UCSD-AML1 (cell line): ENCODE measurements at regions not wholly inside any gene's neighbourhood (a gene's known extent, or its start where the extent isn't known, plus 50 kb on each side); places are given as distances from the start of the nearest gene placed in this dataset.

Source experiments
- DNase-seq: peaks from one replicate; lab custom pipeline; 2025; ENCODE audit not compliant: unreplicated experiment; lab: John Stamatoyannopoulos, UW

DNA sequence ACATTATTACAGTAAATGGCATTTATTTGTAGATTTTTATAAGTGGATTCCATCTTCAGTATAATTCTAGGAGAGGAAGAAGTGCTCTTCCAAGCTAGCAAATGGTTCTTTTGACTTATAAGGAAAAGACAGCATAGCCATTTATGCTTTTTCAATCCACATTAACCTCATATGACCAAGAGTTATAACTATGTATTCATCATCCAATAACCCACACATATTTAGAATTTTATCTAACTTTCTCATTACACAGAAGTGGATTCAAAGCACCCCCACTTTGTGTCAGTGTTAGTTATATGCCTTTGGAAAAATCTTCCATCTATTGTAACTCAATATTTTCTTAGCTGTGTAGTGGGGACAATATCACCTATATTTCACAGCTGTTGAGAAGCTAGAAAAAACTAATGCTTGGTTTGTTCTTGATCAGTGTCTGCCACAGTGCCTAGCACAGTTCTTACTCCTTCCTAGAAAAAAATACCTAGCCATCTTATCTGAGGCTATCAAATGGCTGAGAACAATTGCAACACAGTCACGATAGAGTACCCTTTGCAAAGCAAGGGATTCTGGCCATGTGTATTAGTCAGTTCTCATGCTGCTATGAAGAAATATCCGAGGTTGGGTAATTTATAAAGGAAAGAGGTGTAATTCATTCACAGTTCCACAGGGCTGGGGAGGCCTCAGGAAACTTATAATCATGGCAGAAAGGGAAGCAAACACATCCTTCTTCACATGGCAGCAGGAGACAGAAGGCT is 986.3 kb downstream of the TFAP2A start:
- no peak for DNase-seq

DNA sequence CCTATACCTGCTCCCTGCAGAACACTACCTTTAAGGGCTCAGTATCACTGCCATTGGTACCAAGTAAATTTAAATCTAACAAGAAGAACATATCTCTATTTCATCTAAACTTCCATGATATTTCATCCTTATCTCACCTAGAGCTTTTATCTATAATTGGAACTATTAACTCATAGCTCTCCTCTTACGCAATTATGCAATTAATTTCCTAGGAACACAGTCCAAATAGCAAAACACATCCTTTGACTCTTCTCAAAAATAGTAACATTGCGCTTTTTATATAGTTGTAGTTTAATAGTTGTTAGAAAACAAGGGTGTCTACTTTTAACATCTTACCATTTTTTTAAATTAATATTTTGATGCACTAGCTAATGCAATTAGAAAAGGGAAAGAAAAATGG is 986.8 kb upstream of the SLC35B3 start:
- DNase-seq, result no peak

DNA sequence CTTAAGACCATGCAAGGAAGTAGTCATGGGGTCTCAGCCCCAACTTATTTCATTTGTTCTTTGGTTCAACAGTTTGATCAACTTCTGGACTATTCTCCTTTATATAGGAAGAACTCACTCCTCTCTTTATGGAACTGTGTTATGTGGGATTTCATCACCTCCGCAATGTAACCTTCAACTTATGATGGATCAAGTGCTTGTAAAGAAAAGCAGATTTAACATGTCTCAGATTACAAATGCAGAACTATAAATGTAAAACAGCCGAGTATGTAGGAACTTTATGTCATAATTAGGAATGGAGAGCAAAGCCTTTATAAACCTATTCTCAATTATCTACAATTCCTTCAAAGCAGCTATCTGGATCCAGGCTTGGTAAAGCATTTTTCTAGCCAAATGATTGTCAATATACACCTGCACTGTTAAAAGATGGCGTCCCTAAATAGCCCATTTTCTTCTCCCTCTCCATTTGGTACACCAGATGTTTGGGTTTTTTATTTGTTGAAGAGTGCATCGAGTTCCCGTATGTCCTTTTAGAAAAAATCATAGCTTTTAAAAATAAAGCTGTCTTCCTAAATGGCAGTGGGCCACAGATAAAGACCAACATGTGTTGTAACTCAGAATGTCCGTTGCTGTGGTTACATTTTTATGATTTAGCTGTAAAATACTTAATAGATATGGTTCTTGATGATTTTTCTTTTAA is 985.1 kb upstream of the SLC35B3 start:
- no peak for DNase-seq

DNA sequence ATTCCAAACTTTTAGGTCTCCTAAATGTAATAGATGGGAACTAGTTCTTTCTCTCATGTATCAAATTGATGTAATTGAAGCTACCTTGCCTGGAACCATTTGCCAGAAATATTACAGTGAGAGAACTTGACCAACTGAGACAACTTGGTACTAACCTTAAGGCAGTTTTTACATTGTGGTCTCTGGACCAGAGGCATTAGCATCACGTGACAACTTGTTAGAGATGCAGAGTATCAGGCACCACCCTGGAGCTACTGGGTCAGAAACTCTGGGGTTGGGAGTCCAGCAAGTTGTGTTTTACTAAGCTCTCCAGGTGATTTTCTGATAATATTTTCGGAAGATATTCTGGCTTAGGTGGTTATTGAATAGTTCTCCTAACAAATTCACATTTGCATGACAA is 982.1 kb upstream of the SLC35B3 start:
- no peak for DNase-seq

DNA sequence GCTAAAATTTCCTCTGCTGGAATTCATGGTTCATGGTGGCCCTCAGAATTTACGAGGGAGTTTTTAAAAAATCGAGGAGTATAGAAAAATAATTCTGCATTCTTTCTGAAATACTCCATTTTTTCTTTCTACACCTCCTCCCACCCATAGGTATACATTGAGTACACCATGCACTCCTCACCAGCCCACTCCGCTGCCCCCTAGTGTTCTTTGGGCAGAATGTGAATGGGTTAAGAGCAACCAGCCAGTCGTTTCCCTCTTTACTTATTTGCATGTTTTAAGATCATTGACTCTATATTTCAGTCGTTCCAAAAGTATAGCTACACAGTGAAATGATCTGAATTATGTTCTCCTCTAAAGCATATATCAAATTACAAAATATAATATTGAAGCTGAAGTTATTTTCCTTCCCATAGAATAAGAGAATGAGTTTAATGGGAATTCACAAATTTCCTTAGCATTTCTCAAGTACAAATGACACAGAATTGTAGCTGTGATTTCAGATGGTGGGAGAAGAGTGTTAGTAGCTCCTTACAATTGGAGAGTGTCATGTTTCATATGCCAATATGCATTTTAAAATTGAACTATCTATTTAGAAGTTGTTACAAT is 977.7 kb upstream of the SLC35B3 start:
- DNase-seq, result peak; percentile 13

DNA sequence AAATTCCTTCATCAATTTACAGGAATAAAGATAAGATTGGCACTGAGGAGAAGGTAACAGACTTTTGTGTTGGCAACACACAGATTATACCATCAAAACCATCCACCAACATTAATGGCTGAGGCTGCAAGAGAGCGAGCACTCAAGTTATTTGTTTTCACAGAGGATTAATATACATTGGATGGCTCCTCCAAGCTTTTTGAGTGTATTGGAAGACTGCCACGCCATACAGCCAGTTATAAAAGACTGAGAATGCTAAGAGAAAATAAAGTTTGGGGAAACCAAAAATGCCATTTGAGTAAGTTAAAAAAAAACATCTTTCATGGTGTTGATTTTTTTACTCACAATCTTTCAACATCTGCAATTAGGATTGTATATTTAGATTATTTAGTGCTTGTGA is 973.8 kb upstream of the SLC35B3 start:
- no peak for DNase-seq

DNA sequence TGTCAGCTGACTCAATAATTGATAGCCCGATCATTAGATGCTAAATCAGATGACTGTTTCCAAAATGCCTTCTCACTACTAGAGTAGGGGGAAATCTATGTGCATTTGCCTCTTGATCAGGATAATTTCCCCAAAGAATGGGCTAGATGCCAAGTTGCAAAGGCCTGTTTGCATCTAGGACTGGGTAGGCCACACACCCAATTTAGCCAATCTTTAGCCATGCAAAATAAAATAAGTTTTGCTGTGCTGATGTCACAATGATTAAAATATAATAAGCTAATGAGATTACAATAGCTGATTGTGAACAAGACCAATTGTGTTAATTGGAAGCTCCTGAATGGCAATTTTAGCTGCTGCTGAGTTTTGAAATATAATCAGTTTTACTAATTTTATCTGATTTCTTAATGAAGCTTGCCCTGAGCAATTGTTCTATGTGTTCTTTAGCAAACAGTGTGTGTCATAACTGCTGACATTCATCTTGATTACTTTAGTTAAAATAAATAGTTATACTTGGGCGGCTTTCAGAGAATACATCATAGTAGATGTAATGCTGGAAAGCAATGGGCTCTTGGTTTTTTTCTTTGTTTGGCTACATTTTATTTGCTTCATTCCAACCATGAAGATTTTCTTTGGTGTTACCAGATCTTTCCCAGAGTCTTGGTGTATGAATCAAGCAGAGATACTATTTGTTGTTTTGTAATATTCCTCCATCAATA is 973.2 kb upstream of the SLC35B3 start:
- no peak for DNase-seq

DNA sequence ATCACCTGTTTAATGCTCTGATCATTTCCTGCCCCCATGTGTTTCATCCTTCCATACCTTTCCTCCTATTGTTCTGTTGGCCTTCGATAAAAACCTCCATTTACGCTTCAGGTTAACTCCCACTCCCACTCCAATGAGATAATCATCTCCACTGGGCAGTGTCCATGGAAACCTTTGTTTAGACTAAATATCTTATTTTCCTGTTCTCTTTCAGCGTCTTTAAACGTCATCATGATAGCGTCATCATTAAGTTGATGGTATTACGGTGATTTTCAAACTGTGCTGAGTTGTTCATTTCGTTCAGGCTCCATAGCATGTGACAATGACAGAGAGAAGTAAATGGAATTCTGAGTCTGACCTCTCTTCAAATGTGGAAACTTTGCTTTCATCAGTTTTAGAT is 970.5 kb upstream of the SLC35B3 start:
- DNase-seq, result no peak

DNA sequence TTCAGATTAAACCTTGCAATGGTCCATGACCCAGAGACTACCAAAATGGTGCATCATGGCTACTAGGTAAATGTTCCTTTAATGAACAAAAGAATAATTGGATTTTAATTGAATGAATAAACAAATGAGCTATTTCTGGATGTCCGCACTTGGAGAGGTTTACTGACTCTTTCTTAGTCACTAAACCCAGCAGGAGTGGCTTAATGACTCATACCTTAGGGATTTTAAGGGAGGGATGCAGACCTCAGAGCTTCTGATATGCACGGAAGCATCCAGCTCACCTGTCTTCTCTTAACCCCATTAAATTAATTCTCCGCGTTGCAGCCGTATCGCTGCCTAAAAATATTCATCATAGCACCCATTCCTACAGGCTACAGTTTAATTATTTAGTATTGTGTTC is 970.0 kb upstream of the SLC35B3 start:
- DNase-seq, result no peak

DNA sequence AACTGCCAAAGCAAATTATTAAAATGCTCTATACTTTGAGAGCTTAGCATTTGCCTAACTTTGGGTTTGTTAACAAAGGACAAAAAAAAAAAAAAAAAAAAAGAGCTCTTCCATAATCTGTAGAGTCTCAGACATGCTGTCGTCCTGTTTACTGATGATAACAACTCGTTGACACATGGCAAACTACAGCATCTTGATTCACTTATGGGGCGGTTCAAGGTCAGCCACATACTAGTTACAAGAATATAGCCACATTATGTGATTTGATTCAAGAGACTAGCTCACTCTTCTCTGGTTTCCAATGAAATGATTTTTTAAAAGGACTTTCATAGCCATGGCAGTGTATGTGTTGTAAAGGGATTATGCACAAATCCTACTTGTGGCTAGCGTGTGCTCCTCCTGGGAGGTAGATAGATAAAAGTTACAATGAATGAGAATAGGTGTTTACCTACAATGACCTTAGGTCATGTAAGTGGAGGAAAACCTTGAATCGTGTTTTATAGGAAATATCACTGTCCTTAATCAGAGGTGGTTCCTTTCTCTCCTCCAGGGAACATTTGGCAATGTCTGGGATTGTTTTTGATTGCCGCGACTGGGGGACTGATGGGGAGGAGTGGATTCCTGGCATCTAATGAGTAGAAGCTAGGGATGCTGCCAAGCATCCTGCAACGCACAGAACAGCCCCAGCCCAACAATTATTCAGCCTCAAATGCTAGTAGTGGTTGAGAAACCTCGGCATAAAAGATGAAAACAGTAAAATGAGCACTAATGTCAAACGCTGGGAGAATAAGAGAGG is 969.2 kb upstream of the SLC35B3 start:
- DNase-seq, result no peak

DNA sequence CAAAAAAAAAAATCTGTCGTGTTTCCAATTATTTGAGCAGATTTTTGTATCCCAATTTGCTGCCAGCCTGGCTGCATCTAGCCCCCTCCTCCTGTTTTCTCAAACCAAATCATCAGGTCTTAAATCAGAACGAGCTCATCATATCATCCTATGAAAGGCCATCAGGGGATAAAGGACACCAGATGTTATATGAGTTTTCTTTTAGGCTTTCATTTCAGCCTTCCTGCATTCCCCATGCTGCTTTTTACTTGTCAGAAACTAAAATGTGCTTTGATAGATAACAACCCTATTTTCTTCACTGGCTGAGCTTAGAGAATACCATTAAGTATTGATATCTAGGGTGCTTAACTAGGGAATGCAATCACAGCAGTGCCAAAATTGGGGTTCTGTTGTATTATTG is 968.4 kb upstream of the SLC35B3 start:
- no peak for DNase-seq

DNA sequence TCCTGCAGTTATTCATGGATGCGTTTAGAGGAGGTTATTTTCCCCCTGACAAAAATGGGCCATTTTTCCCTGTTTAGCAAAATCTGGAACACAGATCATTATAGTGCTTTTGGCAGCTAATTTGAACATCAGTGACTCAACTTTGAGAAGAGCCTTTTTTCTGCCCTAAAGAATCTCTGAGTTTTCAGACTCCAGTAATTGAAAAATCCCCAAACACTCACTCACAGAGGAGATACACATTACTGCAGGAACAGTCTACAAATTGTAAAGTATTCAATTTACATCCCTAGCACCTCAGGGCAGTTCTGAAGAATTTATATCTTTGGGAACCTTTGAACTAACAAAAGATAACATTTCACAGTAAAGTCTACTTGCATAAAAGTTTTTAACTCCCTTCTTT is 966.6 kb upstream of the SLC35B3 start:
- no peak for DNase-seq

DNA sequence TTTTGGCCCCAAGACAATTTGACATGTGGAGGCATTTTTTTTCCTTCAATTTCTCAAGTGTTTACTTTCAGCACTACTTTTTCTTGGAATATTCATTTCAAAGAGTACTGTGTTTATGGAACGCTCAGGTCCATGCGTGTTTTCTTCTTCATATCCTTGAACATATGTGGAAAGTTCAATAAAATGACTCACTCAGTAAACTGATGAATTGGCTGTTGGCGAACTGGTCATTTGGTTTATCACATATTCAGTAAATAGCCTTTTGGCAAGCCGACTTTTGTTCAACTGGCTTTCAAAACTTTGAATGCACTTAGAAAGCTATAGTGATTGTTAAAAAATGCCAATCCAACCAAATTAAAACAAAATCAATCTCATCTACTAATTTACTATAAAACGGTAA is 964.6 kb upstream of the SLC35B3 start:
- DNase-seq, result no peak

DNA sequence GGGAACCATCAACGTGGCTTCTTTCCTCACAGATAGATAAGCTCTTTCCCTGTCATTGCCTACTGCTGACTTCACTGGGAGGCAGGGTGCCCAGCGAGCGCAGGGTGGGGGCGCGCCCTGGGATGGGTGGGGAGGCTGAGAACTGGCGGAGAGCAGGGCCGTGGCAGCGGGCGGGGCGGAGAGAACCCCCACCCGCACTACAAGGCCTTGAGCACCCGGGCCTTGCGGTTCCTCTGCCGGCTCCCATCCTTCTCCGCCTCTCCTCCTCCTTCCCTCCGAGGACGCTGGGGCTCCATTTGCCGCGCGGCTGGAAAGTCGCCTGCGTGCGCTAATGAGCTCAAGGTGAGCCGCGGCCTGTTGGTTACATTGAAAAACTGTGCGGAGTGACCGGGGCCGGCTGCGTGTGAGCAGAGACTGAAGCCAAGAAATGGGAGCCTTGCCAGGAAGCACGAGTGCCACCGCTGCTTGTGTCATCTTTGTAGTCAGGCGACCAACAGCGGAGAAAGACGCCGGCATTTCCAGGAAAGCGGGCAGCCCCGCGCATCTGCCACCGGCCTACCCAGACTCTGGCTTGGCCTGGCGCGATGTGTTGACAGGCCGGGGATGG is 963.5 kb upstream of the SLC35B3 start:
- no peak for DNase-seq

DNA sequence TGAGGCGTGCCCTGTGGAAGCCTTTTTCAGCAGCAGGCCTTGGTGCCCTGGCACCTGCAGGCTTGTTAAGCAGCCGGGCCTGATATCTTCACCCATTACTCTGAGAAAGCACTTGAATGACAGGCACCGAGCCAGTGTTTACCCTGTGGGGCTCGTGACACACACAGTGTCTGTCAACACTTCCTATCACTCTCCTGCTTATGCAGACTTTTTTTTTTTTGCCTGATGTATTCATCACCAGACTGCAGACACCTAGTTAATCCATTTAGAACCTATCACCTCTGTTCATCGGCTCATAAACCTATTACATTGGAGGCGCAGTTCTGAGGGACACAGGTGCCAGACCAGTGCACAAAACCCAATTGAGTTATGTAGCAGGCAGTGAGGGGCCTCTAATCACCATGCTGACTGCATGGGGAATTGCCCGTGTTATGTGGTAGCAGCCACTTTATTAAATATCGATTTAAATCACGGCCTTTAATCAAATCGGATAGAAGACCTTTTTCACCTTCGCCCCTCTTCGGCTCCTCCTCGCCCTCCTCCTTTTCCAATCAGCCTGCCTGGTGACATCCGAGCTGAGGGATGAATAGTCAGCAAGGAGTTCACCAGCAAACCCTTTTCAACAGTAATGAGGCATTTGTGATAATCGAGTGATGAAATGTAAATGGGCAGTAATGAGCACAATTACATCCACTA is 962.9 kb upstream of the SLC35B3 start:
- DNase-seq, result no peak

DNA sequence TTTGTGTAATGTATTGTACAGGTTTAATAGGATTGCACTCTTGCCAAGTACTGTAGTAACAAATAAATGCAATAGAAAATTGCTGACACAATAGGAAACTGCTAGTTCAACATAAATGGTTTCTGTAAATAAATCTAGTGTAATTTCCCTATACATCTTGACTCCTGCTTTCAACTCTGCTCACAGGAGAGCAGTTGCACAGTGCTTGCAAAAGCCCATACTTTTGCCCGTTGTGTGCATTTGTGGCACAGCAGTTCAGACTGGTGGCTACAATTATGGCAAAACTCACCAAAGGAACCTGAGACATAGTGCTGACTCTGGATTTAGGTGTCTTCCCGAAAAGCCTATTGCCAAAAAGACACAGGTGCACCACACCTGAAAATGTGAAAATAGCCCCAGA is 953.3 kb upstream of the SLC35B3 start:
- no peak for DNase-seq

DNA sequence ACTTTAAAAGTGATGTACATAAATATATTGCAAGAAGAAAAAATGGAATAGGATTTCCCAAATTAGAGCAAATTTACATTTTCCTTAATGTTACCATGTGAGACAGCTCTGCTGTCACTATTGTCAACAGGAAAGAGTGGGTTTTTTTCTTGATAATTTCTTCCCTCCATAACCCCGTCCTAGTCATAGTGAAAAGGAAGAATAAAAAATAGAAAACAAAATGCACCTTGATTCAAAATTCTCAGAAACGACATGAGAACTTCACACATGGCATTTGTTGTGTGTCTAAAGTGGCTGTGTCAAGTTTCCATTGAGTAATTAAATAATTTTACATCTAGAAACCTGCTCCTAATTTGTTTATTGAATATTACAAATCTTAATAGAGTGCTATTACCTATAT is 945.2 kb upstream of the SLC35B3 start:
- DNase-seq, result no peak

DNA sequence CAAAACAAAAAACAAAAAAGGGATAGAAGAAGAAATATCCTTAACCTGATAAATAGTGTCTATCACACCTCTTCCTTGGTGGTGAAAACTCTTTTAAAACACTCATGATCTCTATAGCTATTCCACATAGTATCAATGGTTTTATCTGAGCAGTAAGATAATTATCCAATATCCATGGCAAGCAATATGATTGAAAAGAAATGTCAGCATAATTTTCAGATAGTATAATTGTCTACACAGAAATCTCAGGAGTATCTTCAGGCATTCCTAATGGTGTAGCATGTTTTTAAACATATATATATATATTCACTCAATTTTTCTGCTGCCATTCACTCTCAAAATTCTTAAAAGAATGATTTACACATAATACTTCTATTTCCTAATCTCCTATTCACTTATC is 938.0 kb upstream of the SLC35B3 start:
- no peak for DNase-seq

DNA sequence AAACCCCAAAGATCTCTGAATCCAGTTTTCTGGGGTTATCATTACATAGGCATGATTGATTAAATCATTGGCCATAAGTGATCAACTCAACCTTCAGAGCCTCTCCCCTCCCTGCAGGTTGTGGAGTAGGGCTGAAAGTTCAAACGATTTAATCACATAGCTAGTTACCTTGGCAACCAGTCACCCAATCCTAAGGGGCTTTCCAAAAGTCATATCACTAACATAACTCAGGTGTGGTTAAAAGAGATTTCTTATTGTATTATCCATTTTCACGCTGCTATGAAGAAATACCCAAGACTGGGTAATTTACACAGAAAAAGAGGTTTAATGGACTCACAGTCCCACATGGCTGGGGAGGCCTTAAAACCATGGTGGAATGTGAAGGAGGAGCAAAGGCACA is 935.1 kb upstream of the SLC35B3 start:
- no peak for DNase-seq

DNA sequence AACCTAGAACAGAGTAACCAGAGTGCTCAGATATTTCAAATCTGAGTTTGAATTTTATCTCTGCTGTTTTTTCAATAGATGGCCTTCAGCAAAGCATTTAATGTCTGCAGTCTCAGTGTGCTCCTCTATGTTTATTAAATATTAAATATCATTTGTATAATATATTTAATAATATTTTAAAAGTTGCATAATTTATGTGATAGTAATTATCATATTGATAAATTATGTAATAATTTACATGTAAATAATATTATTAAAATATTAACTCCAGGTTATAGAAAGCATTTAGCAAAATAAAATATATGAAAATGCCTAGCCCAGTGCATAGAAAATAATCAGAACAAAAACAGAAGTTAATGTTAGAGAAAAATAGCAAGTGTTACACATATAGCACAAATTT is 930.0 kb upstream of the SLC35B3 start:
- DNase-seq, result no peak
